ENCODE measurements at regions not wholly inside any gene's neighbourhood (a gene's known extent, or its start where the extent isn't known, plus 50 kb on each side); places are given as distances from the start of the nearest gene placed in this dataset.

GRCh38 chr7:70925411-70926115 lies 206.4 kb upstream of the GALNT17 start:
- Histone ChIP-seq H3K4me1 (ENCODE audit: control insufficient read depth in 1 of 2, insufficient read depth in 1 of 2, low read depth in 1 of 2, low read length in 1 of 2) (no peaks in the 10 kb centered on the region), H3K27me3 (no peaks in the 10 kb centered on the region), H3K36me3 (no peaks in the 10 kb centered on the region), H3K27ac (no peak overlapping the region), H3K9me3 (no peaks in the 10 kb centered on the region), H3K4me3 (ENCODE audit: low read depth in 1 of 2, low read length in 1 of 2) (no peak overlapping the region)
- no peak for TF ChIP-seq CTCF (IDR thresholded peaks at IDR 0.05)

GRCh38 chr7:70926666-70927065 lies 205.3 kb upstream of the GALNT17 start:
- Histone ChIP-seq H3K4me1 (ENCODE audit: control insufficient read depth in 1 of 2, insufficient read depth in 1 of 2, low read depth in 1 of 2, low read length in 1 of 2) (no peaks in the 10 kb centered on the region), H3K27me3 (no peaks in the 10 kb centered on the region), H3K4me3 (ENCODE audit: low read depth in 1 of 2, low read length in 1 of 2) (no peak overlapping the region), H3K36me3 (no peaks in the 10 kb centered on the region), H3K9me3 (no peaks in the 10 kb centered on the region), H3K27ac (no peak overlapping the region)
- TF ChIP-seq CTCF (IDR thresholded peaks at IDR 0.05): no peak

GRCh38 chr7:70935311-70935710 lies 196.6 kb upstream of the GALNT17 start:
- Histone ChIP-seq H3K27me3 (no peaks in the 10 kb centered on the region), H3K36me3 (no peaks in the 10 kb centered on the region), H3K4me1 (ENCODE audit: control insufficient read depth in 1 of 2, insufficient read depth in 1 of 2, low read depth in 1 of 2, low read length in 1 of 2) (no peaks in the 10 kb centered on the region), H3K27ac (no peak overlapping the region), H3K4me3 (ENCODE audit: low read depth in 1 of 2, low read length in 1 of 2) (no peak overlapping the region), H3K9me3 (no peaks in the 10 kb centered on the region)
- no peak for TF ChIP-seq CTCF (IDR thresholded peaks at IDR 0.05)

- Histone ChIP-seq H3K9me3 (no peaks in the 10 kb centered on the region), H3K4me1 (ENCODE audit: control insufficient read depth in 1 of 2, insufficient read depth in 1 of 2, low read depth in 1 of 2, low read length in 1 of 2) (no peaks in the 10 kb centered on the region), H3K27me3 (no peaks in the 10 kb centered on the region), H3K27ac (no peak overlapping the region), H3K4me3 (ENCODE audit: low read depth in 1 of 2, low read length in 1 of 2) (no peak overlapping the region), H3K36me3 (no peaks in the 10 kb centered on the region)
- no peak for TF ChIP-seq CTCF (IDR thresholded peaks at IDR 0.05)
These were observed 196.1 kb upstream of the GALNT17 start for GRCh38 chr7:70935854-70936253.

- H3K27ac ChIP-seq: no peak overlapping the region
- no peak overlapping the region for H3K4me3 ChIP-seq (ENCODE audit: low read depth in 1 of 2, low read length in 1 of 2)
- H3K9me3 ChIP-seq: no peaks in the 10 kb centered on the region
- no peaks in the 10 kb centered on the region for H3K4me1 ChIP-seq (ENCODE audit: control insufficient read depth in 1 of 2, insufficient read depth in 1 of 2, low read depth in 1 of 2, low read length in 1 of 2)
- no peaks in the 10 kb centered on the region for H3K27me3 ChIP-seq
- no peaks in the 10 kb centered on the region for H3K36me3 ChIP-seq
- TF ChIP-seq CTCF (IDR thresholded peaks at IDR 0.05): no peak
These were observed 194.5 kb upstream of the GALNT17 start for GRCh38 chr7:70937424-70937823.
